Hematopoietic multipotent progenitor cell treated with erythropoietin and hydrocortisone succinate and interleukin-3 and kit ligand, for 15 days (in vitro differentiated cells): ENCODE measurements at regions not wholly inside any gene's neighbourhood (a gene's known extent, or its start where the extent isn't known, plus 50 kb on each side); places are given as distances from the start of the nearest gene placed in this dataset.

Source experiments
- DNase-seq: peaks from one replicate; pipeline ENCODE4 v3.0.0-alpha.2; 2015; ENCODE audit warnings: low spot score

- no peak for DNase-seq
Observed at GRCh38 chr22:47484960-47485569, 722.6 kb downstream of the TBC1D22A start.

- DNase-seq: no peak
Observed at GRCh38 chr22:47476231-47476630, 713.8 kb downstream of the TBC1D22A start.

GRCh38 chr22:47474895-47475294, 712.4 kb downstream of the TBC1D22A start:
- no peak for DNase-seq

GRCh38 chr22:47474464-47474863, 712.0 kb downstream of the TBC1D22A start:
- DNase-seq: no peak

GRCh38 chr22:47472636-47473035, 710.2 kb downstream of the TBC1D22A start:
- no peak for DNase-seq

- DNase-seq: no peak
Observed at GRCh38 chr22:47471406-47471805, 709.0 kb downstream of the TBC1D22A start.

- DNase-seq: no peak
Observed at GRCh38 chr22:47465809-47466208, 703.4 kb downstream of the TBC1D22A start.

- DNase-seq: no peak
Observed at GRCh38 chr22:47465222-47465621, 702.8 kb downstream of the TBC1D22A start.

- DNase-seq: no peak
Observed at GRCh38 chr22:47463220-47463619, 700.8 kb downstream of the TBC1D22A start.

GRCh38 chr22:47460861-47461260, 698.4 kb downstream of the TBC1D22A start:
- no peak for DNase-seq

GRCh38 chr22:47460176-47460575, 697.7 kb downstream of the TBC1D22A start:
- DNase-seq: no peak

GRCh38 chr22:47458348-47458747, 695.9 kb downstream of the TBC1D22A start:
- DNase-seq: no peak

- DNase-seq: no peak
Observed at GRCh38 chr22:47457509-47458300, 695.3 kb downstream of the TBC1D22A start.

- DNase-seq: no peak
Observed at GRCh38 chr22:47457021-47457420, 694.6 kb downstream of the TBC1D22A start.

- no peak for DNase-seq
Observed at GRCh38 chr22:47456031-47456430, 693.6 kb downstream of the TBC1D22A start.

- no peak for DNase-seq
Observed at GRCh38 chr22:47453049-47453448, 690.6 kb downstream of the TBC1D22A start.

GRCh38 chr22:47452184-47452583, 689.7 kb downstream of the TBC1D22A start:
- no peak for DNase-seq

GRCh38 chr22:47450876-47451475, 688.5 kb downstream of the TBC1D22A start:
- DNase-seq: no peak

- DNase-seq: no peak
Observed at GRCh38 chr22:47449508-47450270, 687.2 kb downstream of the TBC1D22A start.

- no peak for DNase-seq
Observed at GRCh38 chr22:47448231-47449223, 686.1 kb downstream of the TBC1D22A start.
